Activated naive CD8-positive, alpha-beta T cell treated with anti-CD3 and anti-CD28 coated beads, Interleukin-2, amount 10 ng/mL, durations not matched to agents 7 days and 5 days (primary cell): ENCODE measurements at regions not wholly inside any gene's neighbourhood (a gene's known extent, or its start where the extent isn't known, plus 50 kb on each side); places are given as distances from the start of the nearest gene placed in this dataset.

Experiments used
- ATAC-seq: fragments of 150-1000 bp; cut with Tn5 transposase; one replicate; pipeline ENCODE4 v1.10.0; 2021; ENCODE audit warnings: low read depth, moderate library complexity
- POLR2A ChIA-PET: fragments of 350-600 bp; sonication (Branson Sonifier 250); formaldehyde crosslinking; loops from one replicate; lab custom pipeline; 2021; ENCODE audit warnings: antibody characterized with exemption; lab: Charles Lee
- DNase-seq: peaks from one replicate; pipeline ENCODE4 v3.0.0; 2021
- H3K27ac Mint-ChIP-seq: one replicate; pipeline ENCODE4 v1.8.0; 2022; ENCODE audit warnings: mild to moderate bottlenecking, mixed read lengths
- H3K27me3 Mint-ChIP-seq: one replicate; pipeline ENCODE4 v1.8.0; 2022; ENCODE audit warnings: mild to moderate bottlenecking, moderate library complexity, mixed read lengths
- H3K36me3 Mint-ChIP-seq: one replicate; pipeline ENCODE4 v1.8.0; 2021; ENCODE audit warnings: mild to moderate bottlenecking, mixed read lengths
- H3K4me1 Mint-ChIP-seq: one replicate; pipeline ENCODE4 v1.8.0; 2021; ENCODE audit warnings: mixed read lengths
- H3K4me3 Mint-ChIP-seq: one replicate; pipeline ENCODE4 v1.8.0; 2022; ENCODE audit warnings: mild to moderate bottlenecking, moderate library complexity, mixed read lengths
- H3K9me3 Mint-ChIP-seq: one replicate; pipeline ENCODE4 v1.8.0; 2021; ENCODE audit warnings: mixed read lengths

DNA sequence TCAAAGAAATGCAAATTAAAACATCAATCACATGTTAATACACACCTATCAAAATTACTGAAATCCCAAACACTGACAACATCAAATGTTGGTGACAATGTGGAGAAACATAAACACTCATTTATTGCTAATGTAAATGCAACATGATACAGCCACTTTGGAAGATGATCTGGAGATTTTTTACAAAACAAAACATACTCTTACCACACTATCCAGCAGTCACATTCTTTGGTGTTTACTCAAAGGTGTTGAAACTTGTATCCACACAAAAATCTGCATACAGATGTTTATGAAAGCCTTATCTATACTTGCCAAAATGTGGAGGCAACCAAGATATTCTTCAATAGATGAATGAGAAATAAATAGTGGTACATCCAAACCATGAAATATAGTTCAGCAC, 1219.5 kb upstream of the PCDH20 start:
- H3K27ac Mint-ChIP-seq = no peak overlapping the region
- H3K36me3 Mint-ChIP-seq = no peaks in the 10 kb centered on the region
- no peak overlapping the region for H3K4me3 Mint-ChIP-seq
- no peak for ATAC-seq
- no peaks in the 10 kb centered on the region for H3K4me1 Mint-ChIP-seq
- H3K27me3 Mint-ChIP-seq = no peaks in the 10 kb centered on the region
- POLR2A ChIA-PET = no interaction called here
- H3K9me3 Mint-ChIP-seq = peaks cover 2% of the 10 kb centered on the region
- no peak for DNase-seq

DNA sequence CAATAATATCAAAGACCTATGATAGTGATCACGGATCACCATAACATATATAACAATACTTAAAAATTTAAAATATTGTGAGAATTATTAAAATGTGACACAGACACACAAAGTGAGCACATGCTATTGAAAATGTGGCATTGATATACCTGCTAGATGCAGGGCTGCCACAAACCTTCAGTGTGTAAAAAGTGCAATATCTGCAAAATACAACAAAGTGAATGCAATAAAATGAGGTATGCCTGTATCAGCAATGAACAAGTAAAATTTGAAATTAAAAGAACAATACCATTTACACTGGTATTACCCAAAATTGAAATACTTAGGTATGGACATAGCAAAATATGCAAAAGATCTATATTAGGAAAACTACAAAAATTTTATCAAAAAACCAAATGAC, 1217.8 kb upstream of the PCDH20 start:
- Mint-ChIP-seq H3K27ac (no peak overlapping the region), H3K36me3 (no peaks in the 10 kb centered on the region), H3K9me3 (peaks cover 2% of the 10 kb centered on the region), H3K27me3 (no peaks in the 10 kb centered on the region), H3K4me3 (no peak overlapping the region), H3K4me1 (no peaks in the 10 kb centered on the region)
- POLR2A ChIA-PET = no interaction called here
- ATAC-seq (no peak), DNase-seq (no peak)

DNA sequence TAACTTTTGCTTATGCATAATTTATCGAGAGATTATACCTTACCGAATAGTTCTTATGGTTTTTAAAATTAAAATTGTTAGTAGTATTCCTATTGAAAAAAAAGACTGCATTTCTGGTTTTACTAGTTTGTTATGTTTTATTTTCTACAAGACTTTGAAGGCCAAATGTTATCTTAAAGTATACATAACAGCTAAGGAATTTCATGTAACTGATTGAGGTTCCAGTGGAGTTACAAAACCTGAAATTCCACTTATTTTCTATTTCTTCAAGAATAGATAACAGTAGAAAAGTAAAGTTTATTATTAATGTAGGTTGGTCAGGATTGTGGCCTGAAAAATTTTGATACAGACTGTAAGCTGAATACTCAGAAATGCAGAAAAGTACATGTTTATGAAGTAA, 1216.0 kb upstream of the PCDH20 start:
- H3K9me3 Mint-ChIP-seq = no peaks in the 10 kb centered on the region

DNA sequence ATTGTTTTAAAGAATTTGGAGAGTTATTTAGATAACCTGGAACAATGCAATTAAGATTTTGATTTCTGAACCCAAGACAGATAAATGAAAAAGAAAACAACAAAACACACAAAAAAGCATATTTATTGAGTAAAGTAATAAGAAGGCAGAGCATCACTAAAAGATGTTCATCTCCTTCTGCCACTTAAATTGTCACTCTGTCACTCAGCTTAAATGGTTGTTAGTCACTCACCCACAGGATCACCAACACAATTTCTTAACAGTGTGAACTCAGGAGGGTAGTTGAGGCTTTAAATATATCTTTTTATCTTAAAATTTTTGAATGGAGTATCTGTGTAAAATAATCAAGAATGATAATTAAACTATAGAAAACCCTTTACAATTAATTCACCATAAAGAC, 1215.5 kb upstream of the PCDH20 start:
- Mint-ChIP-seq H3K9me3 (no peaks in the 10 kb centered on the region), H3K4me1 (no peaks in the 10 kb centered on the region), H3K36me3 (no peaks in the 10 kb centered on the region), H3K27me3 (no peaks in the 10 kb centered on the region), H3K4me3 (no peak overlapping the region), H3K27ac (no peak overlapping the region)
- DNase-seq (no peak), ATAC-seq (no peak)
- POLR2A ChIA-PET = no interaction called here

More for the DNA sequence above, 1216.0 kb upstream of the PCDH20 start:
- no peaks in the 10 kb centered on the region for H3K27me3 Mint-ChIP-seq
- H3K27ac Mint-ChIP-seq = no peak overlapping the region
- no peak overlapping the region for H3K4me3 Mint-ChIP-seq
- no peak for ATAC-seq
- no peaks in the 10 kb centered on the region for H3K36me3 Mint-ChIP-seq
- no peaks in the 10 kb centered on the region for H3K4me1 Mint-ChIP-seq
- no peak for DNase-seq
- POLR2A ChIA-PET = no interaction called here

DNA sequence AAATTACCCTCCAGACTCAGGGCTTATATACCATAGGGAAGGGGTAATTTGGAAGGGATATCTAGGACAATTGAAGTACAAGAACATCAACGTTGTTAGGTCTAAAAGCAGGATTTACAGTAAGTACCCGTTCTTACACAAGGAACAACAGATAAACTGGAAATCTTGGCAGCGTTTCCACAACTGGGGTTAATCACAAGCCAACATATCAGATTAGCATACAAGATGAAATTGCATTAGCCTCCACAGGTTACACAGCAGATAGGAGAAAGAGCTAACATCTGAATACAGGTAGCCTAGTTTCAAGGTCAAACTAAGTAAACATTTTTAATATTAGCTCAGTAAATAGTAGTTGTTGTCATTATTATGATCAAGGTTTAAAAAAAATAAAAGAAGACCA, 1214.0 kb upstream of the PCDH20 start:
- no peaks in the 10 kb centered on the region for H3K4me1 Mint-ChIP-seq
- ATAC-seq = no peak
- no peak for DNase-seq

DNA sequence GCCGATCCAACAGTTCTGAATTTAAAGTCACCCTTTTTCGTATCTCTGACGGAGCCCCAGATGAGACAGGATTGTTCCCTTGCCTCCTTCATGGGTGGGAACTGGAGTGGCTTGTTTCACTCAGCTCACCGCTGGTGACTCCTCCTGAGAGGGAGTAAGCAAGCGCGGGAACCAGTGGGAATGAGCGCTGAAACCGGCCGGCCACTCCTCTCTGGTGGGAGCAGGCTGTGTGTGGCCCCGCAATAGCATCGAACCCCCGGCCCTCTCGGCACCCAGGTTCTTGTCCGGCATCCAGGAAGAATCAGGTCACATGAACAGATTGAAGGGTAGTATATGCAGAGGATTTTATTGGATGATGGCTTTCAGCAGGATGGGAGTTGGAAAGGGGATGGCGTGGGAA, 1211.6 kb upstream of the PCDH20 start:
- POLR2A ChIA-PET = no interaction called here
- H3K4me1 Mint-ChIP-seq = no peaks in the 10 kb centered on the region
- H3K9me3 Mint-ChIP-seq = peaks cover 4% of the 10 kb centered on the region
- DNase-seq (no peak), ATAC-seq (no peak)
- H3K27ac Mint-ChIP-seq = no peak overlapping the region
- H3K27me3 Mint-ChIP-seq = no peaks in the 10 kb centered on the region
- H3K4me3 Mint-ChIP-seq = no peak overlapping the region
- H3K36me3 Mint-ChIP-seq = no peaks in the 10 kb centered on the region

More for the DNA sequence above, 1214.0 kb upstream of the PCDH20 start:
- POLR2A ChIA-PET = no interaction called here
- Mint-ChIP-seq H3K9me3 (peaks cover 2% of the 10 kb centered on the region), H3K27me3 (no peaks in the 10 kb centered on the region), H3K36me3 (no peaks in the 10 kb centered on the region), H3K4me3 (no peak overlapping the region), H3K27ac (no peak overlapping the region)

DNA sequence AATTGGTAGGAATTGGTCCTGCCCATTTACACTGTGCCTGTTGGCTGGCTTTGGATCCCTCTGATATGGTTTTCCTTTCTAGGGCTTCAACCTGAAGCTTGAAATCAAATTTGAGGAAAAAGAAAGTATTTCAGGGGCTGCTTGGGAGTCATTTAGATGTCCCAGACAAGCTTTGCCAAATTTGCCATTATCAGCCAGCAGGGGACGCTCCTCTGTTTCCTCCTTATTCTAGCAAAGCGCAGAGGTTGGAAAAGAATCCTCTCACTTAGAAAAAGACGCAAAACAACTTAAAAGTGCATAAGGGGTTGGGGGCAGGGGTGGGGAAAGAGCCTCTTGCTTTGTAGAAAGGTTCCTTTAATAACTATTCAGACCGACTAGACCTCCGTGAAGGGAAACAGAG, 1211.1 kb upstream of the PCDH20 start:
- no peak for DNase-seq
- no peaks in the 10 kb centered on the region for H3K27me3 Mint-ChIP-seq

DNA sequence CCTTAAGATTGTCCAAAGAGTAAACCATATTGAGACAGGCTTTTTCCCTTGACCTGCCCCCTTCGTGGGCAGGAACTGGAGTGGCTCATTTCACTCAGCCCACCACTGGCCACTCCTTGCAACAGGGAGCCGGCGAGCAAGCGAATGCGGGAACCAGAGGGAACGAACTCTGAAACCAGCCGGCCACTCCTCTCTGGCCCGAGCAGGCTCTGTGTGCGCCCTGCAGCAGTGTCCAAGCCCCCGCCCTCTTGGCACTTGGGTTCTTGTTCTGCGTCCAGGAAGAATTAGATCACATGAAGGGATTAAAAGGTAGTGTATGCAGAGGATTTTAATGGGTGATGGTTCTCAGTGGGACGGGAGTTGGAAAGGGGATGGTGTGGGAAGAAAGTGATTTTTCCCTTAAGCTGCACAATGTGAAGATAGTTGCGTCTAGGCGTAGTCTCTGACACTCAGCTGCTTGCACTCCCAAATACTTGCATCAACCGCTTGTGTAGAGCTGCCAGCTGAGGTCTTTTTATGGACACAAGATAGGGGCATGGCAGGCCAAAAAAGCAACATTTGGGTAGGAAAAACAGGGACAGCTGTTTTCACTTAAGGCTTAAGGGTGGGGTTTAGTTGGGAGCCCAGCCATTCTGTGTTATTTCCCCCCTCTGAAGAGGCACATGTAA, 1209.7 kb upstream of the PCDH20 start:
- no peak overlapping the region for H3K27ac Mint-ChIP-seq
- peaks cover 4% of the 10 kb centered on the region for H3K9me3 Mint-ChIP-seq
- DNase-seq (no peak), ATAC-seq (no peak)
- POLR2A ChIA-PET = no interaction called here
- no peaks in the 10 kb centered on the region for H3K27me3 Mint-ChIP-seq
- H3K36me3 Mint-ChIP-seq = no peaks in the 10 kb centered on the region
- no peak overlapping the region for H3K4me3 Mint-ChIP-seq
- H3K4me1 Mint-ChIP-seq = no peaks in the 10 kb centered on the region

More for the DNA sequence above, 1211.1 kb upstream of the PCDH20 start:
- POLR2A ChIA-PET = no interaction called here
- Mint-ChIP-seq H3K9me3 (peaks cover 4% of the 10 kb centered on the region), H3K4me1 (no peaks in the 10 kb centered on the region), H3K36me3 (no peaks in the 10 kb centered on the region), H3K27ac (no peak overlapping the region), H3K4me3 (no peak overlapping the region)
- ATAC-seq = no peak

DNA sequence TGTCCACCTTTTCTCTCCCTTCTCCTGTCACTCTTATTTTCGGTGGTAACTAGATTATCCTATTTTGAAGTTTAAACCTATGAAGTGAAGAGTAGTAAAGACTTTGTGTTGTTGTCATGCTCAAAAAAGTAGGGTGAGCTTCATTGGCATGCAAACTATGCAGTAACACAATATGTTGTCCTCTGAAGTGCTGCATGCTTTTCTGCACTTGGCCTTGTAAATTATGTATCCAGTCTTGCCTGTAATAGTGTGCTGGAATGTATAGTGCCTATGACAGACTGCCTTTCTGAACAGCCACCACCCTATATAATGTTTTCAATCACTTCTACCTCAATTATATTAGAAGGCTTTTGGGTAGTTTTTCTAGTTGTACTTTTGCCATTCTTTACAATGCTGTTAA, 1198.2 kb upstream of the PCDH20 start:
- H3K4me1 Mint-ChIP-seq = no peaks in the 10 kb centered on the region
- POLR2A ChIA-PET = no interaction called here
- no peak for DNase-seq

DNA sequence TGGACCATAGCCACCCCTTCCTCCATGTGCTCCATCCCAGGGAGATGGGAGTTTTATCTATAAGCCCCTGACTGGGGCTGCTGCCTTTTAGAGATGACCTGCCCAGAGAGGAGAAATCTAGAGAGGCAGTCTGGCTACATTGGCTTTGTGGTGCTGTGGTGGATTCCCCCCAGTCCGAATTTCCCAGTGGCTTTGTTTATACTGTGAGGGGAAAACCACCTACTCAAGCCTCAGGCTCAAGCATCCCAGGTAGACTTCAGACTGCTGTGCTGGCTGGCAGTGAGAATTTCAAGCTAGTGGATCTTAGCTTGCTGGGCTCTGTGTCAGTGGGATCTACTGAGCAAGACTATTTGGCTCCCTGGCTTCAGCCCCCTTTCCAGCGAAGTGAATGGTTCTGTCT, 1195.7 kb upstream of the PCDH20 start:
- DNase-seq (no peak), ATAC-seq (no peak)
- H3K4me3 Mint-ChIP-seq = no peak overlapping the region
- peaks cover 5% of the 10 kb centered on the region for H3K9me3 Mint-ChIP-seq
- no peaks in the 10 kb centered on the region for H3K36me3 Mint-ChIP-seq
- H3K27me3 Mint-ChIP-seq = no peaks in the 10 kb centered on the region
- no peak overlapping the region for H3K27ac Mint-ChIP-seq
- POLR2A ChIA-PET = no interaction called here
- no peaks in the 10 kb centered on the region for H3K4me1 Mint-ChIP-seq

More for the DNA sequence above, 1198.2 kb upstream of the PCDH20 start:
- H3K9me3 Mint-ChIP-seq = peaks cover 6% of the 10 kb centered on the region
- H3K4me3 Mint-ChIP-seq = no peak overlapping the region
- H3K36me3 Mint-ChIP-seq = no peaks in the 10 kb centered on the region
- H3K27me3 Mint-ChIP-seq = no peaks in the 10 kb centered on the region
- ATAC-seq = no peak
- no peak overlapping the region for H3K27ac Mint-ChIP-seq

DNA sequence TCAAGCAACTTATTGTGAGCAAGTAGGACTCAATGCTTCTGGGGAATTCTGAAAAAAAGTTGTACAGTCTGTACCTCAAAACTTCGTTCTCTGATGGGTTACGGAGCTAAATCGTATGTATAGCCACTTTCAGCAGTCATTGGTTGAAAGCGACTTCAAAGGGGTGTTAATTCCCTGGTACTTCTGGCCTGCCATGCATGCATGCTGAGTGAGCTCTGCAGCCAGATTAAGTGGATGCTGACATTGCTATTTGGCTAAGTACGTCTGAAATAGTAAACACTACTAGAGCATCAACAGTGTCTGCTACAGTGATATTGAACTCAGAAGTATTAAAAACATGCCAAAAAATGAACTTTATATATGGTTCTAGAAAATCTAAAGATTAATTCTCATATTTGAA, 1183.1 kb upstream of the PCDH20 start:
- H3K9me3 Mint-ChIP-seq = peaks cover 3% of the 10 kb centered on the region
- no peaks in the 10 kb centered on the region for H3K27me3 Mint-ChIP-seq
- no peak for DNase-seq
- no peak overlapping the region for H3K27ac Mint-ChIP-seq
- no peak for ATAC-seq
- H3K4me1 Mint-ChIP-seq = no peaks in the 10 kb centered on the region
- POLR2A ChIA-PET = no interaction called here
- no peak overlapping the region for H3K4me3 Mint-ChIP-seq
- H3K36me3 Mint-ChIP-seq = no peaks in the 10 kb centered on the region

DNA sequence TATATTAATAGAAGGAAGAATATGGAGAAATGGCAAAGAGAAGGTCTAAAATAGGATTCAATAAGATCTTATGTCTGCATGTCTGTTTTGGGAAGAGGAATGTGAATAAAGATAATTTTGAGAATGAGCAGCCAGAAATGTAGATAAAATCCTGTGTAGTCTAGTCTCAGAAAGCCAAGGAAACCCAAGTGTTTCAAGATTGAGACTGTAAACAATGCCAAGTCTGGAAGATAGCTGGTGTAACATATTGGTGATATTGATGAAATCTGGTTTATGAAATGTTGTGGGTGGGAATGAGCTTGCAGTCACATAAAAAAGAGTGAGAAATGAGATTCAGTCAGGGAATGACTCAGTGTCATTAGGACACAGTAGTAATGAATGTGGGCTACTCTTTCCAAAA, 1180.3 kb upstream of the PCDH20 start:
- POLR2A ChIA-PET = no interaction called here
- DNase-seq (no peak), ATAC-seq (no peak)
- Mint-ChIP-seq H3K36me3 (no peaks in the 10 kb centered on the region), H3K27me3 (no peaks in the 10 kb centered on the region), H3K9me3 (peaks cover 3% of the 10 kb centered on the region), H3K27ac (no peak overlapping the region), H3K4me1 (no peaks in the 10 kb centered on the region), H3K4me3 (no peak overlapping the region)

DNA sequence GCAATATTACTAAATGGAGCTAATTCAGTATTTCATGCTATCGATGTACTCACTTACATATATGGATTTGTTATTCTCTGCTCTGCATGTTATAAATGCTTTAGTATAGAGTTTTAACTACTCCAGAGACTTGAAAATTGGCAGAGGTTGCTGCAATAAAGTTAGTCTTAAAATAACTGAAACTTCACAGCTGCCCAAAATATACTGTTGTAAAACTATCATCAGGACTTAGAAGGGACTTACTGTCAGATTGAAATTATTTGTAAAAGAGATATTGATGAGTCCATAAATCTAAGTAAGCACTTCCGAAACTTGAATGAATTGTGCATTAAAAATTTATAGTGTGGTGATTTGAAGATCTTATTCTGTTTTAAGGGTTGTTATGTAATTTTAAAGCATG, 1178.2 kb upstream of the PCDH20 start:
- H3K27me3 Mint-ChIP-seq = no peaks in the 10 kb centered on the region
- POLR2A ChIA-PET = no interaction called here
- no peak overlapping the region for H3K4me3 Mint-ChIP-seq
- H3K36me3 Mint-ChIP-seq = no peaks in the 10 kb centered on the region
- ATAC-seq (no peak), DNase-seq (no peak)
- peaks cover 5% of the 10 kb centered on the region for H3K9me3 Mint-ChIP-seq
- H3K27ac Mint-ChIP-seq = no peak overlapping the region
- no peaks in the 10 kb centered on the region for H3K4me1 Mint-ChIP-seq

DNA sequence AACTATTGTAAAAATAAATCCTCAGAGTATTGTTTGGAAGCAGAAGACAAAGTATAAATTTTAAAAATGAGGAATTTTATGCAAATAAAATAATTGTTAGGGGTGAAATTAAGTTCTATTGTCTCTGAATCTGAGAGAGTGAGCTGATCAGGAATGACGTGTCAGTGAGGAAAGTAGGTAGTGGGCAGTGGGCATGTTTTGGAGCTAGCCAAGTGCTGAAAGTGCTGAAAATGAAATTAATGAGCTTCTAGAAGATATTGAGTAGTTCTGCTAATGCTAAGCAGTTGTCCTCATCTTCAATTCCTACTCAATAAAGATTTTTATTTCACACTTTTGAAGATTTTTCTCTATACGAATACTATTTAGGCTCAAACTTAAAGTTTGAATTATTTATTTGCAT, 1167.8 kb upstream of the PCDH20 start:
- POLR2A ChIA-PET = no interaction called here
- no peaks in the 10 kb centered on the region for H3K27me3 Mint-ChIP-seq
- H3K4me1 Mint-ChIP-seq = no peaks in the 10 kb centered on the region
- H3K4me3 Mint-ChIP-seq = no peak overlapping the region
- no peaks in the 10 kb centered on the region for H3K36me3 Mint-ChIP-seq
- no peaks in the 10 kb centered on the region for H3K9me3 Mint-ChIP-seq
- no peak overlapping the region for H3K27ac Mint-ChIP-seq
- ATAC-seq (no peak), DNase-seq (no peak)

DNA sequence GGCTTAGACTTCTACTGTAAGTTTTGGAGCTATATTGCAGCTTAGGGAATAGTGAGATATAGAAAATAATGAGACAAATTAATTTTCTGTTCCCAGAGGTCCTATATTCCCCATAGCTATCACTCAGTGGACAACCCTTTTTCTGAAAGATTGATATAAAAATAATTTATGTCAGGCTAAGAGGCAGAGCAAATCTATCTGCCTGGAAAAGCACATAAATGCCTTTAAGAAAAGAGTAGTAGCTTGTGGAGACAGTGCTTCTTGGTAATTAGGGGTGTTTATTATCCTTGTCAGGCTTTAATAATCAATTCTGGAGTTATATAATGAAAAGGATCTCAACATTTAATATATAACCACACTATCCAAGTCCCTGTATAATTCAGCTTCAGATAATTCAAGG, 1162.8 kb upstream of the PCDH20 start:
- Mint-ChIP-seq H3K4me1 (no peaks in the 10 kb centered on the region), H3K9me3 (no peaks in the 10 kb centered on the region), H3K4me3 (no peak overlapping the region), H3K36me3 (no peaks in the 10 kb centered on the region), H3K27me3 (no peaks in the 10 kb centered on the region), H3K27ac (no peak overlapping the region)
- POLR2A ChIA-PET = no interaction called here
- DNase-seq (no peak), ATAC-seq (no peak)
